GM12878 (cell line): ENCODE measurements at regions not wholly inside any gene's neighbourhood (a gene's known extent, or its start where the extent isn't known, plus 50 kb on each side); places are given as distances from the start of the nearest gene placed in this dataset.

ENCODE experiments used
- ATAC-seq: fragments of 200-7000 bp; cut with Tn5 transposase; 3 replicates; pipeline ENCODE4 v1.9.1; 2020; ENCODE audit warnings: mild to moderate bottlenecking, moderate library complexity
- BruUV-seq: library from RNA; stranded (reverse); fragments of 400-500 nt; replicated peaks from 2 replicates; lab custom pipeline; 2021; lab: Mats Ljungman, UMichigan
- CTCF ChIA-PET: fragments of 300-600 bp; sonication (Branson Sonifier 250); formaldehyde crosslinking; extraction: SDS; loops from one replicate; lab custom pipeline; 2021; ENCODE audit warnings: inconsistent platforms; lab: Yijun Ruan, JAX
- POLR2A ChIA-PET: fragments of 350-600 bp; formaldehyde crosslinking; extraction: SDS; loops from one replicate; lab custom pipeline; 2021; ENCODE audit warnings: inconsistent platforms; lab: Charles Lee
- RAD21 ChIA-PET: fragments of 300-600 bp; sonication (Branson Sonifier 250); formaldehyde crosslinking; loops from one replicate; lab custom pipeline; 2023; ENCODE audit warnings: antibody characterized with exemption; ENCODE audit not compliant: unreplicated experiment; lab: Charles Lee
- SMC1A ChIA-PET: fragments of 300-600 bp; sonication (Branson Sonifier 250); formaldehyde crosslinking; loops from one replicate; lab custom pipeline; 2023; ENCODE audit not compliant: unreplicated experiment, uncharacterized antibody; lab: Charles Lee
- DNase-seq: peaks from one replicate; pipeline ENCODE4 v3.0.0-alpha.2; 2011; ENCODE audit warnings: low read depth, low spot score
- FAIRE-seq: peaks from 3 replicates; lab custom pipeline; 2011; peaks lifted over from hg19 to GRCh38; lab: Jason Lieb, UNC
- H2AFZ ChIP-seq: 2 replicates; pipeline ENCODE4 v1.6.0; 2011; ENCODE audit warnings: low read depth, low read length, control low read depth; ENCODE audit not compliant: control insufficient read depth
- H3K27ac ChIP-seq: 2 replicates; pipeline ENCODE4 v1.5.1; 2011; ENCODE audit warnings: control low read depth; ENCODE audit not compliant: control insufficient read depth, insufficient read depth
- H3K27me3 ChIP-seq, 2 experiments: replicated peaks in 1 of 2; 2 replicates each; pipeline versions ENCODE4 v1.6.0 to v1.6.1; 2011; ENCODE audit warnings: low read length in 1 of 2; ENCODE audit not compliant: control insufficient read depth in 2 of 2, insufficient read depth in 2 of 2
- H3K36me3 ChIP-seq, 2 experiments: 2 replicates each; pipeline ENCODE4 v1.5.1; 2011; ENCODE audit warnings: low read length in 1 of 2; ENCODE audit not compliant: control insufficient read depth in 2 of 2, insufficient read depth in 2 of 2
- H3K4me1 ChIP-seq: 2 replicates; pipeline ENCODE4 v1.6.1; 2011; ENCODE audit warnings: mild to moderate bottlenecking, low read length, moderate library complexity, mixed read lengths; ENCODE audit not compliant: control insufficient read depth, insufficient read depth
- H3K4me2 ChIP-seq: 2 replicates; pipeline ENCODE4 v1.6.0; 2011; ENCODE audit warnings: control low read depth; ENCODE audit not compliant: control insufficient read depth, insufficient read depth
- H3K4me3 ChIP-seq: fragments of 200-600 bp; sonication (generic); 2 replicates; pipeline ENCODE4 v1.5.1; 2016
- H3K79me2 ChIP-seq: 2 replicates; pipeline ENCODE4 v1.6.0; 2011; ENCODE audit warnings: low read length; ENCODE audit not compliant: control insufficient read depth, insufficient read depth
- H3K9ac ChIP-seq: 2 replicates; pipeline ENCODE4 v1.8.0; 2011; ENCODE audit warnings: low read length, control low read depth, mixed read lengths; ENCODE audit not compliant: control insufficient read depth, insufficient read depth
- H3K9me3 ChIP-seq: replicated peaks from 3 replicates; pipeline ENCODE4 v1.5.1; 2011; ENCODE audit warnings: mild to moderate bottlenecking, low read length; ENCODE audit not compliant: control insufficient read depth, insufficient read depth
- H4K20me1 ChIP-seq: 2 replicates; pipeline ENCODE4 v1.6.0; 2011; ENCODE audit not compliant: control insufficient read depth, insufficient read depth
- LARP7 ChIP-seq: fragments of 450-650 bp; IDR thresholded peaks from 2 replicates; pipeline ENCODE4 v1.6.1; 2017; ENCODE audit warnings: mild to moderate bottlenecking
- NFIC ChIP-seq: IDR thresholded peaks from 2 replicates; pipeline ENCODE4 v1.6.1; 2012; ENCODE audit warnings: low read depth, mild to moderate bottlenecking, inconsistent platforms, low read length, moderate library complexity
- NFYB ChIP-seq: IDR thresholded peaks from 2 replicates; pipeline ENCODE4 v1.6.1; 2011; ENCODE audit warnings: low read depth, mild to moderate bottlenecking, low read length, improper control_type of control experiment, moderate library complexity; ENCODE audit not compliant: insufficient read depth
- NR2C2 ChIP-seq: IDR thresholded peaks from 2 replicates; pipeline ENCODE4 v1.6.1; 2011; ENCODE audit warnings: borderline replicate concordance, low read depth; ENCODE audit not compliant: control insufficient read depth, insufficient read length
- STAT3 ChIP-seq: IDR thresholded peaks from 2 replicates; pipeline ENCODE4 v1.6.1; 2011; ENCODE audit warnings: low read depth, low read length, improper control_type of control experiment
- ZNF24 ChIP-seq: fragments of 450-650 bp; IDR thresholded peaks from 2 replicates; pipeline ENCODE4 v1.6.1; 2017; ENCODE audit warnings: antibody characterized with exemption, mild to moderate bottlenecking
- WGBS: methylation state at CpG from one replicate; pipeline ENCODE4 v1.1.6; 2016; ENCODE audit warnings: low lambda C conversion rate; ENCODE audit not compliant: insufficient replicate concordance, insufficient coverage; ENCODE audit errors: missing lambda C conversion rate; 5-methylcytosine and 5-hydroxymethylcytosine counted together
- in situ Hi-C: fragments of 300-500 bp; cut with MboI; formaldehyde crosslinking; loops from 9 replicates; pipeline ENCODE4 v1.14.3; 2018; ENCODE audit warnings: mixed read lengths
- intact Hi-C: fragments of 100-400 bp; cut with micrococcal nuclease; formaldehyde crosslinking; loops from one replicate; pipeline ENCODE4 v1.14.2; 2022; ENCODE audit not compliant: unreplicated experiment
- TF ChIP-seq, protein P1 (sequence below): IDR thresholded peaks from 2 replicates; pipeline ENCODE4 v1.6.1; 2011; ENCODE audit warnings: low read depth, mild to moderate bottlenecking, low read length, moderate library complexity, borderline replicate concordance; ENCODE audit errors: extremely low read depth
- TF ChIP-seq, protein P2 (sequence below): fragments of 150-350 bp; IDR thresholded peaks from 2 replicates; pipeline ENCODE4 v1.6.1; 2016; ENCODE audit warnings: low read depth, low read length
- TF ChIP-seq, protein P3 (sequence below): IDR thresholded peaks from 2 replicates; pipeline ENCODE4 v1.6.1; 2012; ENCODE audit warnings: mild to moderate bottlenecking, low read depth, low read length

DNA sequence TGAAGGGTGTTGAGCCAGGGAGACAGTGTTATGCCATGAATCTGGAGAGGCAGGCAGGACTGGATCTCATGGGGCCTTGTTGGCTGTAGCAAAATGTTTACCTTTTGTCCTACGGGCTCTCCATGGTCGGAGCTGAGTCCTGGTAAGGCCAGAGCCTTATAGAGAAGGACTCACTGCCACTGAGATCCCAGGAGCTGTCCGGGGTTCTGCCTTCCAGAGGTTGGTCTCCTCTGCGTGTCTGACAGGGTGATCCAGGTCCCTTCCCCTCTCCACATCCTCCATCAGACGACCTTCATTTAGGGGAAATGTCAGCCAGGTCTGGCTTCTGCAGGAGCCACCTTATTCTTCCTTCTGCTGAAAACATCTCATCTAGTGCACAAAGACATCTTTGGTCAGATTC, 285.2 kb upstream of the N4BP1 start:
- Histone ChIP-seq H3K4me2 (no peak overlapping the region), H3K27me3 (no peaks in the 10 kb centered on the region; a peak in 1 of 4 replicates), H3K79me2 (no peaks in the 10 kb centered on the region), H3K9me3 (no peaks in the 10 kb centered on the region), H3K9ac (no peak overlapping the region), H3K4me3 (no peak overlapping the region), H3K4me1 (no peaks in the 10 kb centered on the region), H4K20me1 (no peaks in the 10 kb centered on the region), H2AFZ (no peak overlapping the region), H3K36me3 (no peaks in the 10 kb centered on the region), H3K27ac (no peak overlapping the region)
- ChIA-PET POLR2A (no interaction called here), CTCF (no interaction called here), RAD21 (no interaction called here), SMC1A (no interaction called here)
- in situ Hi-C loops (no loop called here), intact Hi-C loops (no loop called here)
- no peak for DNase-seq
- no peak for FAIRE-seq
- TF ChIP-seq NFYB (no peak), ZNF24 (no peak), STAT3 (no peak), NFIC (no peak), LARP7 (no peak), NR2C2 (no peak)
- TF ChIP-seq, protein P1, sequence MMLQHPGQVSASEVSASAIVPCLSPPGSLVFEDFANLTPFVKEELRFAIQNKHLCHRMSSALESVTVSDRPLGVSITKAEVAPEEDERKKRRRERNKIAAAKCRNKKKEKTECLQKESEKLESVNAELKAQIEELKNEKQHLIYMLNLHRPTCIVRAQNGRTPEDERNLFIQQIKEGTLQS, result no peak
- TF ChIP-seq, protein P2, sequence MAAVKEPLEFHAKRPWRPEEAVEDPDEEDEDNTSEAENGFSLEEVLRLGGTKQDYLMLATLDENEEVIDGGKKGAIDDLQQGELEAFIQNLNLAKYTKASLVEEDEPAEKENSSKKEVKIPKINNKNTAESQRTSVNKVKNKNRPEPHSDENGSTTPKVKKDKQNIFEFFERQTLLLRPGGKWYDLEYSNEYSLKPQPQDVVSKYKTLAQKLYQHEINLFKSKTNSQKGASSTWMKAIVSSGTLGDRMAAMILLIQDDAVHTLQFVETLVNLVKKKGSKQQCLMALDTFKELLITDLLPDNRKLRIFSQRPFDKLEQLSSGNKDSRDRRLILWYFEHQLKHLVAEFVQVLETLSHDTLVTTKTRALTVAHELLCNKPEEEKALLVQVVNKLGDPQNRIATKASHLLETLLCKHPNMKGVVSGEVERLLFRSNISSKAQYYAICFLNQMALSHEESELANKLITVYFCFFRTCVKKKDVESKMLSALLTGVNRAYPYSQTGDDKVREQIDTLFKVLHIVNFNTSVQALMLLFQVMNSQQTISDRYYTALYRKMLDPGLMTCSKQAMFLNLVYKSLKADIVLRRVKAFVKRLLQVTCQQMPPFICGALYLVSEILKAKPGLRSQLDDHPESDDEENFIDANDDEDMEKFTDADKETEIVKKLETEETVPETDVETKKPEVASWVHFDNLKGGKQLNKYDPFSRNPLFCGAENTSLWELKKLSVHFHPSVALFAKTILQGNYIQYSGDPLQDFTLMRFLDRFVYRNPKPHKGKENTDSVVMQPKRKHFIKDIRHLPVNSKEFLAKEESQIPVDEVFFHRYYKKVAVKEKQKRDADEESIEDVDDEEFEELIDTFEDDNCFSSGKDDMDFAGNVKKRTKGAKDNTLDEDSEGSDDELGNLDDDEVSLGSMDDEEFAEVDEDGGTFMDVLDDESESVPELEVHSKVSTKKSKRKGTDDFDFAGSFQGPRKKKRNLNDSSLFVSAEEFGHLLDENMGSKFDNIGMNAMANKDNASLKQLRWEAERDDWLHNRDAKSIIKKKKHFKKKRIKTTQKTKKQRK, result no peak
- TF ChIP-seq, protein P3, sequence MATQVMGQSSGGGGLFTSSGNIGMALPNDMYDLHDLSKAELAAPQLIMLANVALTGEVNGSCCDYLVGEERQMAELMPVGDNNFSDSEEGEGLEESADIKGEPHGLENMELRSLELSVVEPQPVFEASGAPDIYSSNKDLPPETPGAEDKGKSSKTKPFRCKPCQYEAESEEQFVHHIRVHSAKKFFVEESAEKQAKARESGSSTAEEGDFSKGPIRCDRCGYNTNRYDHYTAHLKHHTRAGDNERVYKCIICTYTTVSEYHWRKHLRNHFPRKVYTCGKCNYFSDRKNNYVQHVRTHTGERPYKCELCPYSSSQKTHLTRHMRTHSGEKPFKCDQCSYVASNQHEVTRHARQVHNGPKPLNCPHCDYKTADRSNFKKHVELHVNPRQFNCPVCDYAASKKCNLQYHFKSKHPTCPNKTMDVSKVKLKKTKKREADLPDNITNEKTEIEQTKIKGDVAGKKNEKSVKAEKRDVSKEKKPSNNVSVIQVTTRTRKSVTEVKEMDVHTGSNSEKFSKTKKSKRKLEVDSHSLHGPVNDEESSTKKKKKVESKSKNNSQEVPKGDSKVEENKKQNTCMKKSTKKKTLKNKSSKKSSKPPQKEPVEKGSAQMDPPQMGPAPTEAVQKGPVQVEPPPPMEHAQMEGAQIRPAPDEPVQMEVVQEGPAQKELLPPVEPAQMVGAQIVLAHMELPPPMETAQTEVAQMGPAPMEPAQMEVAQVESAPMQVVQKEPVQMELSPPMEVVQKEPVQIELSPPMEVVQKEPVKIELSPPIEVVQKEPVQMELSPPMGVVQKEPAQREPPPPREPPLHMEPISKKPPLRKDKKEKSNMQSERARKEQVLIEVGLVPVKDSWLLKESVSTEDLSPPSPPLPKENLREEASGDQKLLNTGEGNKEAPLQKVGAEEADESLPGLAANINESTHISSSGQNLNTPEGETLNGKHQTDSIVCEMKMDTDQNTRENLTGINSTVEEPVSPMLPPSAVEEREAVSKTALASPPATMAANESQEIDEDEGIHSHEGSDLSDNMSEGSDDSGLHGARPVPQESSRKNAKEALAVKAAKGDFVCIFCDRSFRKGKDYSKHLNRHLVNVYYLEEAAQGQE, result peak; percentile 70
- no TSS peak for BruUV-seq
- ATAC-seq, result no peak
- 10% methylated on average over 5 of the region's 5 CpGs for WGBS
